ENCODE measurements at regions not wholly inside any gene's neighbourhood (a gene's known extent, or its start where the extent isn't known, plus 50 kb on each side); places are given as distances from the start of the nearest gene placed in this dataset.

DNA sequence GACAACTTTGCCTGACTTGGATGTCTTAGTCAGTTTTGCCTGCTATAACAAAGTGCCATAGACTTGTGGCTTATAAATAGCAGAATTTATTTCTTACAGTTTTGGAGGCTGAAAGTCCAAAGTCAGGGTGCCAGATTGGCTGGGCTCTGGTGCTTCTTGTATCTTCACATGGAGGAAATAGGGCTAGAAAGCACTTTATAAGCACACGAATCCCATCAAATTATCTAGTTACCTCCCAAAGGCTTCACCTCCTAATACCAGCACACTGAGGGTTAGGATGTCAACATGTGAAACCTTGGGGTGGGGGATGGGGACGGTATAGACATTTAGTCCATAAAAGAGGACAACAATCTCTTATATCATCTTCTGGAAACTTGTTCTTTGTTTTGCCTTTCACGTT is 116.8 kb downstream of the SQOR start:
- no peaks in the 10 kb centered on the region for H3K27me3 ChIP-seq (ENCODE audit: control insufficient read depth, low read length)
- H3K36me3 ChIP-seq (ENCODE audit: control insufficient read depth, low read length), result no peaks in the 10 kb centered on the region
- H4K20me1 ChIP-seq (ENCODE audit: control insufficient read depth, insufficient read depth, low read depth, low read length), result no peaks in the 10 kb centered on the region
- H3K9me3 ChIP-seq (ENCODE audit: control insufficient read depth, insufficient read depth, low read length), result no peaks in the 10 kb centered on the region
- 0 out of 2 replicates have a peak overlapping the region, but pooled peaks have one; percentile 0 for H3K27ac ChIP-seq (ENCODE audit: low read depth, low read length)
- H3K79me2 ChIP-seq (ENCODE audit: control insufficient read depth, low read length), result no peaks in the 10 kb centered on the region
- no peak overlapping the region for H3K4me3 ChIP-seq (ENCODE audit: low read length)
- TF ChIP-seq CTCF (IDR thresholded peaks at IDR 0.05; ENCODE audit: low read depth, low read length, poor library complexity, severe bottlenecking) (no peak), EZH2phosphoT487 (IDR thresholded peaks at IDR 0.05; ENCODE audit: borderline replicate concordance, low read length) (no peak)
- H3K9me2 ChIP-seq (replicated peaks; ENCODE audit: control insufficient read depth, low read length), result no peaks in the 10 kb centered on the region
- no peak overlapping the region for H3K4me2 ChIP-seq (ENCODE audit: low read length)
- H3F3A ChIP-seq (ENCODE audit: control insufficient read depth, insufficient read depth), result peaks cover 3% of the 10 kb centered on the region; the same call in 1 of the 2 replicates
- H3K4me1 ChIP-seq (ENCODE audit: control insufficient read depth, low read length), result peaks cover 55% of the 10 kb centered on the region

GRCh38 chr15:45759936-45760335 is 125.1 kb downstream of the SQOR start:
- Histone ChIP-seq H3K9me2 (replicated peaks; ENCODE audit: control insufficient read depth, low read length) (no peaks in the 10 kb centered on the region), H4K20me1 (ENCODE audit: control insufficient read depth, insufficient read depth, low read depth, low read length) (no peaks in the 10 kb centered on the region), H3K4me1 (ENCODE audit: control insufficient read depth, low read length) (peaks cover 49% of the 10 kb centered on the region), H3K79me2 (ENCODE audit: control insufficient read depth, low read length) (no peaks in the 10 kb centered on the region), H3K27me3 (ENCODE audit: control insufficient read depth, low read length) (no peaks in the 10 kb centered on the region), H3F3A (ENCODE audit: control insufficient read depth, insufficient read depth) (no peaks in the 10 kb centered on the region), H3K9me3 (ENCODE audit: control insufficient read depth, insufficient read depth, low read length) (peaks cover 20% of the 10 kb centered on the region; the same call in 1 of the 2 replicates), H3K36me3 (ENCODE audit: control insufficient read depth, low read length) (peaks cover 3% of the 10 kb centered on the region; the same call in 1 of the 2 replicates), H3K4me3 (ENCODE audit: low read length) (no peak overlapping the region), H3K4me2 (ENCODE audit: low read length) (peak overlapping the region; percentile 42), H3K27ac (ENCODE audit: low read depth, low read length) (no peak overlapping the region)
- TF ChIP-seq EZH2phosphoT487 (IDR thresholded peaks at IDR 0.05; ENCODE audit: borderline replicate concordance, low read length), result no peak
- no peak for TF ChIP-seq CTCF (IDR thresholded peaks at IDR 0.05; ENCODE audit: low read depth, low read length, poor library complexity, severe bottlenecking)

GRCh38 chr15:45762726-45763125 is 127.9 kb downstream of the SQOR start:
- H3K4me3 ChIP-seq (ENCODE audit: low read length), result no peak overlapping the region
- H3K36me3 ChIP-seq (ENCODE audit: control insufficient read depth, low read length), result peaks cover 3% of the 10 kb centered on the region; the same call in 1 of the 2 replicates
- no peak for TF ChIP-seq EZH2phosphoT487 (IDR thresholded peaks at IDR 0.05; ENCODE audit: borderline replicate concordance, low read length)
- no peak for TF ChIP-seq CTCF (IDR thresholded peaks at IDR 0.05; ENCODE audit: low read depth, low read length, poor library complexity, severe bottlenecking)

More at GRCh38 chr15:45762726-45763125, 127.9 kb downstream of the SQOR start:
- no peaks in the 10 kb centered on the region for H3K79me2 ChIP-seq (ENCODE audit: control insufficient read depth, low read length)
- no peaks in the 10 kb centered on the region for H3F3A ChIP-seq (ENCODE audit: control insufficient read depth, insufficient read depth)
- no peaks in the 10 kb centered on the region for H3K27me3 ChIP-seq (ENCODE audit: control insufficient read depth, low read length)
- H3K9me2 ChIP-seq (replicated peaks; ENCODE audit: control insufficient read depth, low read length), result no peaks in the 10 kb centered on the region
- peaks cover 51% of the 10 kb centered on the region for H3K4me1 ChIP-seq (ENCODE audit: control insufficient read depth, low read length)
- H3K27ac ChIP-seq (ENCODE audit: low read depth, low read length), result no peak overlapping the region
- H4K20me1 ChIP-seq (ENCODE audit: control insufficient read depth, insufficient read depth, low read depth, low read length), result no peaks in the 10 kb centered on the region
- H3K4me2 ChIP-seq (ENCODE audit: low read length), result no peak overlapping the region
- peaks cover 20% of the 10 kb centered on the region; the same call in 1 of the 2 replicates for H3K9me3 ChIP-seq (ENCODE audit: control insufficient read depth, insufficient read depth, low read length)
